ENCODE measurements at regions not wholly inside any gene's neighbourhood (a gene's known extent, or its start where the extent isn't known, plus 50 kb on each side); places are given as distances from the start of the nearest gene placed in this dataset.

DNA sequence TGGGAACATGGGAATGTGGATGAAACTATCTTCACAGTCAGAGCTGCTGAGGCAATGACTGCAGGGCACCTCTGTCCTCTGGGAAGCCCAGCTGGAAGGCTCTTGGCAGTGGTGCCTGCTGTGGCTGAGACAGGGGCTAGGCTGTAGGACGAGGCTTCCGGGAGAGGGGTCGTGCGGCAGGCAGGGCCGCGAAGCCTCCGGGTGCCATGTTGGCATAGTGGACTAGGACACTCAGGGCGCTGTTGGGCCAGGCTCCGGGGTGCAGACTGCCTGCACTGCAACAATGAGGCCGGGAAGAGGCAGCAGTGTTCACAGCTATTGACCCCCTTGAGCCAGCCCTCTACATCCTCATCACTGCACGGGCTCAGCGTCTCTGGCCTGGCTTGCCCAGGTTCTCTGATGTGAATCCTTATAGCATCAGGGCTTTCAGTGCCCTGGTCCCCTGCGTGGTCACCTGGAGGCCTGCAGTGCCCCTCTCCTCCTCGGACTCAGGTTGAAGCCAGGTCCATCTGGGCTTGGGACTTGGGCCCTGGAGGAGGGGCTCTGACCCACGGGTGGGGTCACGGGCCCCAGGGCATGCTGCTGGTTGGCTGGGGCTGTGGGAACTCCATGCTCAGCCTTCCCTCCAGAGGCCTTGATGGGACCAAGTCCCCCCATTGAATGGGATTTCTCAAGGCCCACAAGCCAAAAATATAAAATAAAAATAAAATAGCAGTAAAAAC is 91.6 kb downstream of the TNFRSF13B start:
- TF ChIP-seq, protein P1, sequence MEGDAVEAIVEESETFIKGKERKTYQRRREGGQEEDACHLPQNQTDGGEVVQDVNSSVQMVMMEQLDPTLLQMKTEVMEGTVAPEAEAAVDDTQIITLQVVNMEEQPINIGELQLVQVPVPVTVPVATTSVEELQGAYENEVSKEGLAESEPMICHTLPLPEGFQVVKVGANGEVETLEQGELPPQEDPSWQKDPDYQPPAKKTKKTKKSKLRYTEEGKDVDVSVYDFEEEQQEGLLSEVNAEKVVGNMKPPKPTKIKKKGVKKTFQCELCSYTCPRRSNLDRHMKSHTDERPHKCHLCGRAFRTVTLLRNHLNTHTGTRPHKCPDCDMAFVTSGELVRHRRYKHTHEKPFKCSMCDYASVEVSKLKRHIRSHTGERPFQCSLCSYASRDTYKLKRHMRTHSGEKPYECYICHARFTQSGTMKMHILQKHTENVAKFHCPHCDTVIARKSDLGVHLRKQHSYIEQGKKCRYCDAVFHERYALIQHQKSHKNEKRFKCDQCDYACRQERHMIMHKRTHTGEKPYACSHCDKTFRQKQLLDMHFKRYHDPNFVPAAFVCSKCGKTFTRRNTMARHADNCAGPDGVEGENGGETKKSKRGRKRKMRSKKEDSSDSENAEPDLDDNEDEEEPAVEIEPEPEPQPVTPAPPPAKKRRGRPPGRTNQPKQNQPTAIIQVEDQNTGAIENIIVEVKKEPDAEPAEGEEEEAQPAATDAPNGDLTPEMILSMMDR (IDR thresholded peaks at IDR 0.05) = no peak
- TF ChIP-seq POLR2A (IDR thresholded peaks at IDR 0.05) = no peak

Data from uterus (tissue), 2 donors.